Mesenchymal stem cell (in vitro differentiated cells and primary cell): ENCODE measurements at regions not wholly inside any gene's neighbourhood (a gene's known extent, or its start where the extent isn't known, plus 50 kb on each side); places are given as distances from the start of the nearest gene placed in this dataset.

Experiments
- DNase-seq: peaks from one replicate; pipeline ENCODE4 v3.0.0-alpha.2; 2013
- H2AFZ ChIP-seq: one replicate; pipeline ENCODE4 v1.6.1; 2013; ENCODE audit warnings: low read depth, mild to moderate bottlenecking, control low read depth, inconsistent platforms, low read length, moderate library complexity
- H2AK5ac ChIP-seq: 2 replicates; pipeline ENCODE4 v1.6.1; 2013; ENCODE audit warnings: low read length, moderate library complexity, mild to moderate bottlenecking, inconsistent platforms; ENCODE audit not compliant: severe bottlenecking
- H2BK120ac ChIP-seq: one replicate; pipeline ENCODE4 v1.6.1; 2013; ENCODE audit warnings: low read depth, mild to moderate bottlenecking, inconsistent platforms, low read length, moderate library complexity
- H2BK12ac ChIP-seq, 2 experiments: one replicate each; pipeline ENCODE4 v1.6.1; 2013; ENCODE audit warnings: inconsistent platforms in 2 of 2, low read length in 2 of 2, mild to moderate bottlenecking in 2 of 2, moderate library complexity in 2 of 2, control low read depth in 1 of 2
- H2BK15ac ChIP-seq: one replicate; pipeline ENCODE4 v1.6.1; 2013; ENCODE audit warnings: mild to moderate bottlenecking, low read depth, inconsistent platforms; ENCODE audit not compliant: poor library complexity, severe bottlenecking
- H2BK5ac ChIP-seq: 2 replicates; pipeline ENCODE4 v1.6.1; 2013; ENCODE audit warnings: low read depth, mild to moderate bottlenecking, low read length, control low read depth, inconsistent platforms; ENCODE audit not compliant: poor library complexity, severe bottlenecking
- H3K14ac ChIP-seq, 2 experiments: one replicate each; pipeline ENCODE4 v1.6.1; 2013; ENCODE audit warnings: inconsistent platforms in 2 of 2, low read length in 2 of 2, control low read depth in 1 of 2, mild to moderate bottlenecking in 1 of 2, moderate library complexity in 1 of 2
- H3K18ac ChIP-seq, 2 experiments: one replicate each; pipeline ENCODE4 v1.6.1; 2013; ENCODE audit warnings: inconsistent platforms in 2 of 2, low read length in 2 of 2, control low read depth in 1 of 2, low read depth in 1 of 2, mild to moderate bottlenecking in 1 of 2
- H3K23ac ChIP-seq, 2 experiments: one replicate each; pipeline ENCODE4 v1.6.1; 2013; ENCODE audit warnings: inconsistent platforms in 2 of 2, low read length in 2 of 2, mild to moderate bottlenecking in 2 of 2, moderate library complexity in 2 of 2, control low read depth in 1 of 2
- H3K27ac ChIP-seq: 2 replicates; pipeline ENCODE4 v1.5.1; 2013; ENCODE audit warnings: mild to moderate bottlenecking, moderate library complexity, low read length, control low read depth, inconsistent platforms; ENCODE audit not compliant: poor library complexity, severe bottlenecking
- H3K27me3 ChIP-seq, 2 experiments: 2 replicates each; pipeline versions ENCODE4 v1.6.1 to v1.7.0; 2013; ENCODE audit warnings: low read length in 2 of 2, mild to moderate bottlenecking in 2 of 2, moderate library complexity in 2 of 2, control low read depth in 1 of 2, inconsistent platforms in 1 of 2; ENCODE audit not compliant: control insufficient read depth in 1 of 2, insufficient read depth in 1 of 2
- H3K36me3 ChIP-seq, 2 experiments: 2 replicates each; pipeline versions ENCODE4 v1.6.1 to v1.7.0; 2013; ENCODE audit warnings: low read length in 2 of 2, control low read depth in 1 of 2, inconsistent platforms in 1 of 2, low read depth in 1 of 2, mild to moderate bottlenecking in 1 of 2; ENCODE audit not compliant: insufficient read depth in 2 of 2, control insufficient read depth in 1 of 2
- H3K4ac ChIP-seq, 2 experiments: one replicate each; pipeline ENCODE4 v1.6.1; 2013; ENCODE audit warnings: inconsistent platforms in 2 of 2, low read length in 2 of 2, mild to moderate bottlenecking in 2 of 2, moderate library complexity in 2 of 2, control low read depth in 1 of 2, low read depth in 1 of 2
- H3K4me1 ChIP-seq: 2 replicates; pipeline ENCODE4 v1.6.1; 2013; ENCODE audit warnings: low read depth, low read length, control low read depth; ENCODE audit not compliant: control insufficient read depth, insufficient read depth
- H3K4me2 ChIP-seq: 2 replicates; pipeline ENCODE4 v1.6.1; 2013; ENCODE audit warnings: low read length, mild to moderate bottlenecking, inconsistent platforms; ENCODE audit not compliant: poor library complexity, severe bottlenecking
- H3K4me3 ChIP-seq, 2 experiments: 2 replicates each; pipeline versions ENCODE4 v1.5.1 to v1.7.0; 2013; ENCODE audit warnings: low read length in 2 of 2, mild to moderate bottlenecking in 2 of 2, control low read depth in 1 of 2, low read depth in 1 of 2; ENCODE audit not compliant: insufficient read depth in 1 of 2
- H3K79me1 ChIP-seq: replicated peaks from 2 replicates; pipeline ENCODE4 v1.6.1; 2013; ENCODE audit warnings: mild to moderate bottlenecking, control low read depth, low read length, inconsistent platforms; ENCODE audit not compliant: poor library complexity, severe bottlenecking
- H3K9ac ChIP-seq: 2 replicates; pipeline ENCODE4 v1.7.0; 2013; ENCODE audit warnings: mild to moderate bottlenecking, low read length, moderate library complexity
- H3K9me3 ChIP-seq: 2 replicates; pipeline ENCODE4 v1.7.0; 2013; ENCODE audit warnings: mild to moderate bottlenecking, low read length; ENCODE audit not compliant: control insufficient read depth
- H4K8ac ChIP-seq: one replicate; pipeline ENCODE4 v1.6.1; 2013; ENCODE audit warnings: inconsistent platforms, mild to moderate bottlenecking, low read length, moderate library complexity
- H4K91ac ChIP-seq: one replicate; pipeline ENCODE4 v1.6.1; 2013; ENCODE audit warnings: mild to moderate bottlenecking, low read length, inconsistent platforms
- WGBS: methylation state at CpG from one replicate; pipeline ENCODE4 v1.1.7; 2013; ENCODE audit warnings: mixed read lengths; 5-methylcytosine and 5-hydroxymethylcytosine counted together

GRCh38 chr1:213676736-213677135 lies 311.0 kb upstream of the PROX1 start:
- no peak overlapping the region for H3K23ac ChIP-seq
- no peak overlapping the region for H2AFZ ChIP-seq
- H3K36me3 ChIP-seq: no peaks in the 10 kb centered on the region
- H3K4ac ChIP-seq: no peak overlapping the region
- H4K8ac ChIP-seq: no peak overlapping the region
- H2BK12ac ChIP-seq: no peak overlapping the region
- H2BK15ac ChIP-seq: no peak overlapping the region
- H3K4me2 ChIP-seq: no peak overlapping the region
- no peak overlapping the region for H3K14ac ChIP-seq
- H3K27me3 ChIP-seq: no peaks in the 10 kb centered on the region
- H3K9ac ChIP-seq: no peak overlapping the region
- H3K4me3 ChIP-seq: no peak overlapping the region
- no peaks in the 10 kb centered on the region for H3K4me1 ChIP-seq
- no peak overlapping the region for H2BK120ac ChIP-seq
- no peak overlapping the region for H2BK5ac ChIP-seq
- H3K79me1 ChIP-seq: no peaks in the 10 kb centered on the region
- H2AK5ac ChIP-seq: no peak overlapping the region
- H3K27ac ChIP-seq: no peak overlapping the region
- H3K9me3 ChIP-seq: no peaks in the 10 kb centered on the region
- 38% methylated on average over 2 of the region's 2 CpGs for WGBS
- H4K91ac ChIP-seq: no peak overlapping the region
- DNase-seq: no peak
- no peak overlapping the region for H3K18ac ChIP-seq

GRCh38 chr1:213678348-213678747 lies 309.4 kb upstream of the PROX1 start:
- Histone ChIP-seq H4K8ac (no peak overlapping the region), H3K4me2 (no peak overlapping the region), H4K91ac (no peak overlapping the region), H2BK15ac (no peak overlapping the region), H3K9me3 (no peaks in the 10 kb centered on the region), H2AK5ac (no peak overlapping the region), H2BK120ac (no peak overlapping the region), H3K27ac (no peak overlapping the region), H3K23ac (no peak overlapping the region), H3K14ac (no peak overlapping the region), H3K18ac (no peak overlapping the region), H3K79me1 (no peaks in the 10 kb centered on the region), H2BK12ac (no peak overlapping the region), H3K4ac (no peak overlapping the region), H3K4me1 (no peaks in the 10 kb centered on the region), H3K9ac (no peak overlapping the region), H3K27me3 (no peaks in the 10 kb centered on the region), H2AFZ (no peak overlapping the region), H3K36me3 (no peaks in the 10 kb centered on the region), H3K4me3 (no peak overlapping the region), H2BK5ac (no peak overlapping the region)
- no peak for DNase-seq

- Histone ChIP-seq H2BK12ac (no peak overlapping the region), H3K14ac (no peak overlapping the region), H4K91ac (no peak overlapping the region), H2BK120ac (no peak overlapping the region), H2BK15ac (no peak overlapping the region), H3K4me1 (no peaks in the 10 kb centered on the region), H3K4me2 (no peak overlapping the region), H3K36me3 (no peaks in the 10 kb centered on the region), H2AK5ac (no peak overlapping the region), H3K9me3 (no peaks in the 10 kb centered on the region), H3K4me3 (no peak overlapping the region), H4K8ac (no peak overlapping the region), H2AFZ (no peak overlapping the region), H3K27me3 (no peaks in the 10 kb centered on the region), H2BK5ac (no peak overlapping the region), H3K27ac (no peak overlapping the region), H3K4ac (no peak overlapping the region), H3K9ac (no peak overlapping the region), H3K18ac (no peak overlapping the region), H3K23ac (no peak overlapping the region), H3K79me1 (no peaks in the 10 kb centered on the region)
- no peak for DNase-seq
- WGBS: 73% methylated on average over 3 of the region's 3 CpGs
Measured at GRCh38 chr1:213678753-213679152, 309.0 kb upstream of the PROX1 start.

- H4K91ac ChIP-seq: no peak overlapping the region
- no peak overlapping the region for H3K4ac ChIP-seq
- no peaks in the 10 kb centered on the region for H3K36me3 ChIP-seq
- no peak overlapping the region for H3K18ac ChIP-seq
- no peaks in the 10 kb centered on the region for H3K9me3 ChIP-seq
- H4K8ac ChIP-seq: no peak overlapping the region
- no peak overlapping the region for H3K4me2 ChIP-seq
- no peak for DNase-seq
- H2BK5ac ChIP-seq: no peak overlapping the region
- H3K79me1 ChIP-seq: no peaks in the 10 kb centered on the region
- 27% methylated on average over 3 of the region's 3 CpGs for WGBS
- H2BK12ac ChIP-seq: no peak overlapping the region
- H2AK5ac ChIP-seq: no peak overlapping the region
- H3K9ac ChIP-seq: no peak overlapping the region
- no peaks in the 10 kb centered on the region for H3K27me3 ChIP-seq
- no peak overlapping the region for H3K4me3 ChIP-seq
- no peak overlapping the region for H2BK15ac ChIP-seq
- H3K27ac ChIP-seq: no peak overlapping the region
- no peak overlapping the region for H3K14ac ChIP-seq
- no peak overlapping the region for H3K23ac ChIP-seq
- H2AFZ ChIP-seq: no peak overlapping the region
- H3K4me1 ChIP-seq: no peaks in the 10 kb centered on the region
- no peak overlapping the region for H2BK120ac ChIP-seq
Measured at GRCh38 chr1:213679153-213679552, 308.6 kb upstream of the PROX1 start.
